A172 (cell line): ENCODE measurements at regions not wholly inside any gene's neighbourhood (a gene's known extent, or its start where the extent isn't known, plus 50 kb on each side); places are given as distances from the start of the nearest gene placed in this dataset.

ENCODE experiments used
- DNase-seq: peaks from one replicate; pipeline ENCODE4 v3.0.0-alpha.2; 2015; ENCODE audit warnings: low spot score

GRCh38 chr11:70721006-70721405 is 322.7 kb downstream of the CTTN start:
- no peak for DNase-seq

- no peak for DNase-seq
These were observed 326.9 kb downstream of the CTTN start for GRCh38 chr11:70725278-70725677.

DNA sequence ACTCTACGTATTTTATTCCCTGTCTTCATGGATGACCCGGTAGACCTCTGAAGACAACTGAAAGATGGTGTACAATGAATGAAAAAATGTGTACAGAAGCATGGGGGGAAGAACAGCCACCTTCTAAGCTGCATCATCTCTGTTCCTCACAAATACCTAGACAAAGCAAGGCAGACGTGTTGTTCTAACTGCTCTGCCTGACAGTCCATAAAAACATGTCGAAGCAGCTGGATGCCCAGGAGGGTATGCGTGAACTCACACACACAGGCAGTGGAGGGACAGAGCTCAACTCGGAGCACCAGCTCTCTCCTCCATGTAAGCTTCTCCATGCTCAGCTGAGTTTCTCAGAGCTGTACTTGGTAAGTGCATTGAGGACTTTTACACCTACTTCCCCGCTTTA is 327.4 kb downstream of the CTTN start:
- no peak for DNase-seq

- DNase-seq: no peak
These were observed 328.7 kb downstream of the CTTN start for GRCh38 chr11:70727021-70727420.

GRCh38 chr11:70727899-70728620 is 329.7 kb downstream of the CTTN start:
- no peak for DNase-seq

- no peak for DNase-seq
These were observed 331.6 kb downstream of the CTTN start for GRCh38 chr11:70729949-70730348.

DNA sequence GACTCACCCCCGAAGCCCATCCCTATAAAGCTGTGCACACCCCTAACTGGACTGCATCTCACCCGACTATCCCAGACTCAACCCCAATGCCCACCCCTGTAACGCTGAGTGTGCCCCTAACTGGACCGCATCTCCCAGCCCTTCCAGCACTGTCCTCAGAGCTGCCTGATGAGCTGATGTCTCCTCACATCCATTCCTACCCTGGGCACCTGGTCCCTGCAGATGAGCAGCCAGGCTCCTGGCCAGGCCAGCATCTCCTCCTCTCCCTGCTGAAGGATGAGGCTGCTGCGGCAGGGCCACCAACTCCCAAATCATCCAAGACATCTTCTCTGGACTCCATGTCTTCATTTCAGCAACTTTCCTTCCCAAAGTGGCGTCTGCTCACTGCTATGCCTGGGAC is 332.1 kb downstream of the CTTN start:
- no peak for DNase-seq

DNA sequence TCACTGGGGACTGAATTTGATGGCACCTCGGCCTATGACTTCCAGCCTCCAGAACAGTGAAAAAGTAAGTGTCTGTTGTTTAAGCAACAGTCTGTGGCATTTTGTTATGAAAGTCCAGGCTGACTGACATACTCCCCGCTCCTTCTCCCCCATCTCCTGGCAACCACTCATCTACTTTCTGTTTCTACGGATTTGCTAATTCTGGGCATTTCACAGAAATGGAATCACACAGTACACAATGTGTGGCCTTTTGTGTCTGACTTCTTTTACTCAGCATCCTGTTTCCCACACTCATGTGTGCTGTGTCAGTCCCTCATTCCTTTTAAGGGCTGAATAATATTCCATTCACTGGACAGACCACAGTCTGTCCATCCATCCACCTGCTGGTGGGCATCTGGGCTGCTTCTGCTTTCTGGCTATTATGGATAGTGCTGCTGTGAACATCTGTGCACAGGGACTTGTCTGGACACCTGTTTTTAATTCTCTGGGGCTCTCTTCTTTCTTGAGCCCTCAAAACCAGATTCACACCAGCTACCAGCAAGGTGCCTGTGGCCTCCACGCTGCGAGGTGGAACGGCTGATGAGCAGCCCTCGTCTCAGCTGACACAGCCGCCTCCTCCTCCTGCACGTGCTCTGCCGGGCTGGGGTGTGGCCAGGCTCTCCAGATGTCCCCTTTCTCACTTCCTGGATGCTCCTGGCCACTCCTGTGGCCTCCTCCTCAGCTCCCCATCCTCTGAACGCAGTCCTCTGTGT is 333.1 kb downstream of the CTTN start:
- no peak for DNase-seq

DNA sequence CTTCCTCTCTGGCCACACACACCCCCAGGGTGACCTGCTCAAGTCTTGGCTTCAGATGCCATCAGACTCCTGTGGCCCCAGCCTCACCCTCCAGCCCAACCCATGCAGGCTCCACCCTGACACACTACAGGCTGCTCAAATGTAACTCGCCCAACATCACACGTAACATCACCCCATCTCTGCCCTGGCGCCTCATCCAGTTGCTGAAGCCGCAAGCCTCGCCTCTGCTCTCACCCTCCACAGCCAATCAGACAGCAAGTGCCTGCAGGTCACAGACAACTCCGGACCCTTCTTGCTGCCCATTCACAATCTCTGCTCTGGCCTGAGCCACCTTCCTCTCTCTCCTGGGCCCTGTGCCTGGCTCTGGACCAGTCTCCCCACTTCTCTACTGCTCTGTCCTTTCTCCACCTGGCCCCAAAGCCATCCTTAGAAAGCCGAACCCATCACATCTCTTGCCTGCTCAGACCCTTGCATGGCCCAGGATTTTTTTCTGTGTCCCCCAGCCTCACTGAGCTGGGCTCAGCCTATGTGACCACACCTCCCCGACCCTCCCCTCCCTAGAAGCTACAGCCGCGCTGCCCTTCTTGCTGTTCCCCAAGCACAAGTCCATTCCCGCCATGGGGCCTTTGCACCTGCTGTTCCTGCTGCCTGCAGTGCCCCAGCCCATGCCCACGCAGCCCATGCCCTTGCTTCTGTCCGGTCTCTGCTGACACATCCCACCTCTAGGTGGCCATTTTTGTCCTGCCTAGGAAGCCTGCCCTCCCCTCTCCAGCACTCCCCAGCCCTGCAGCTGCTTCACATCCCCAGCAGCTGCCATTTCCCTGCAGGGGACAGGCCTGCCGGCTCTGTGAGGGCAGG is 333.9 kb downstream of the CTTN start:
- no peak for DNase-seq

GRCh38 chr11:70732881-70733196 is 334.5 kb downstream of the CTTN start:
- no peak for DNase-seq

- no peak for DNase-seq
These were observed 335.3 kb downstream of the CTTN start for GRCh38 chr11:70733327-70734325.

DNA sequence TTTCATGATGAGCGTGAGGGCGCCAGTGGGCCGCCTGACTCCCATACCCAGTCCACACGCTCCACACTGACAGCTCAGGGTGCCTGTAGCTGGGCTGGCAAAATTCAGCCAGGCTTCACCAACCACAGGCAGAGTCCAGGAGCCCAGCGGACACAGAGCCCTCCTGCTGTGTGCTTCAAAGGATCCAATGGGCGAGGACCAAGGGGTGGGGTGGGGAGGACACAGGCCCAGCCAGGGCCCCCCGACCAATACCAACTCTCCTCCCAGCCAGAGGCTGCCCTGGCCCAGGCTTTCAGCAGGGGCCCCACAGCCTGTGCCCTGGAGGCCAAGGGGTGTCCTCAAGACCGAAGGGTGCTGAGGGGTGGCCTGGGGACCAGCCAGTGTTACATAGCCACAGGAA is 336.1 kb downstream of the CTTN start:
- no peak for DNase-seq

GRCh38 chr11:70734911-70735310 is 336.6 kb downstream of the CTTN start:
- DNase-seq: no peak

DNA sequence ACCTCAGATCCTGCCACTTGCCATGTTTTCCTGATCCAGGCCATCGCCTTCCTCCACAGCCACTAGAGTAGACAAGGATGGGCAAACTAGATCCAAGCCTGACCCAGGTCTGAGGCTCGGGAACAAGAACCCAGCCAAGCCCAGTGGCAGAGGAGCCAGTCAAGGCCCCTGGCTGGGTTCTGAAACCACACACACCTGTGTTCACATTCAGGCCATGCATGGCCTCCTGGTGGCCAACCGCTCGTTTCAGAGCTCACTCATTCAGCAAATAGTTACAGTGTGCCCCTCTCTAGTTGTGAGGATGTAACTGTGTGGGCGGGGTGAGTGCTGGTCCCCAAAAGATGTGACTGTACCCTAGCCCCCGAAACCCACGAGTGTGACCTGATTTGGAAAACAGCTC is 337.6 kb downstream of the CTTN start:
- no peak for DNase-seq

DNA sequence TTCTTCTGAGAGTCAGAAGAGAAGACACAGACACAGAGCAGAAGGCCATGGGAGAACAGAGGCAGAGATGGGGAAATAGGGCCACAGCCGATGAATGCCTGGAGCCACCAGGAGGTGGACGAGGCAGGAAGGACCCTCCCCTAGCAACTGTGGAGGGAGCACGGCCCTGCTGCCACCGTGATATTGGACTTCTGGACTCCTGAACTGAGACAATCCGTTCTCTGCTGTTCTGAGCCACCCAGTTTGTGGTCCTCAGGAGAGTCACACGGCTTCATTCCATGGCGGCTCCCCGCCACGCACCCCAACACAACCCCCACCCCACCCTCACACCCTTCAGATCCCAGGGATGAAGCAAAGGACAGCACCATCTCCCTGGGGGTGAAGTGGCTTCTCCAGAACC is 338.1 kb downstream of the CTTN start:
- no peak for DNase-seq

DNA sequence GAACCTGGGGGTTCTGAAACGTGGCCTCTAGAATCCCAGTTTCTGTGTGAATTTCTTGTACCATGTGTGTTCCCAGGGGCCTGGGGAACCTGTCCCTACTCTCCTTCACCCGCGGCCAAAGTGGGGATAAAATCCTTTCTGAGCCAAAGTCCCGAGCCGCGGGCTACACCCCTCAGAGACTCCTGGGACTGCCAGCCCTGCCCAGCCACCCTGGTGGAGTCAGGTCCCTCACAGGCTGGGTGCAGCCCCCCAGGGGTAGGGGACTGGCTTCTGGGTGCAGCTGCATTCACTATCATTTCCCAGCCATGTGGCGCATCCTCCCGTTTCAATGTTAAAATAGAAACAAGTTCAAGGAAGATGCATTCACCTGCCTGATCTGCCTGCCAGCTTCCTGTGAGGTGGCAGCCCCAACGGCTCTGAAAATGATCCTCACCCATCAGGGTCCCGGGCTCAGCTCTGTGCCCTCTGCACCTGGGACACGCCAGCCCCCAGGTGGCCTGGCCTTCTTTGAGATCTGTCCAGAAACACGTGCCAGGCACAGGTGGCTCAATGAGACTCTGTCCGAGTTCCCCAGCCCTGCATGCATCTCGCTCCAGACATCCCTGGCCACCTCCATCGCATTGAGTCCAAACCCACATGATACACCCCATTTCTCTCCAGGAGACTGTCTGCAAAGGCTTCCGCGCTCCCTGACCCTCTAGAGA is 338.8 kb downstream of the CTTN start:
- DNase-seq: no peak

- DNase-seq: no peak
These were observed 339.7 kb downstream of the CTTN start for GRCh38 chr11:70737816-70738630.

- DNase-seq: no peak
These were observed 340.3 kb downstream of the CTTN start for GRCh38 chr11:70738661-70739060.

GRCh38 chr11:70739091-70739490 is 340.8 kb downstream of the CTTN start:
- DNase-seq: no peak
